Heart left ventricle (tissue), 16 donors: ENCODE measurements at regions not wholly inside any gene's neighbourhood (a gene's known extent, or its start where the extent isn't known, plus 50 kb on each side); places are given as distances from the start of the nearest gene placed in this dataset.

Source experiments
- ATAC-seq, 4 donors: fragments of 200-7000 bp; cut with Tn5 transposase; one replicate each; pipeline ENCODE4 v1.9.1; 2020 to 2022; ENCODE audit warnings: moderate library complexity in 4 of 4, mild to moderate bottlenecking in 3 of 4, moderate number of reproducible peaks in 1 of 4
- DNase-seq, 5 donors: peaks; one replicate each; pipeline ENCODE4 v3.0.0-alpha.2; 2020
- H3K27ac ChIP-seq, 12 donors: fragments of 200-600 bp; sonication (generic) in 4 of 12; one replicate each; pipeline versions ENCODE4 v1.5.0 to v1.8.0; 2016 to 2022; ENCODE audit warnings: mild to moderate bottlenecking in 2 of 12
- H3K27me3 ChIP-seq, 9 donors: fragments of 200-600 bp; sonication (generic) in 2 of 9; one replicate each; pipeline versions ENCODE4 v1.5.1 to v1.8.0; 2016 to 2022; ENCODE audit warnings: mild to moderate bottlenecking in 3 of 9
- H3K36me3 ChIP-seq, 9 donors: fragments of 200-600 bp; sonication (generic) in 2 of 9; one replicate each; pipeline versions ENCODE4 v1.5.0 to v1.8.0; 2018 to 2022; ENCODE audit warnings: mild to moderate bottlenecking in 2 of 9
- H3K4me1 ChIP-seq, 12 donors: fragments of 200-600 bp; sonication (generic) in 4 of 12; one replicate each; pipeline versions ENCODE4 v1.5.0 to v1.8.0; 2016 to 2022; ENCODE audit warnings: mild to moderate bottlenecking in 3 of 12
- H3K4me3 ChIP-seq, 12 donors: fragments of 200-600 bp; sonication (generic) in 4 of 12; one replicate each; pipeline versions ENCODE4 v1.5.0 to v1.8.0; 2017 to 2022; ENCODE audit warnings: mild to moderate bottlenecking in 9 of 12, moderate library complexity in 4 of 12
- H3K9me3 ChIP-seq, 12 donors: fragments of 200-600 bp; sonication (generic) in 4 of 12; one replicate each; pipeline versions ENCODE4 v1.5.0 to v1.8.0; 2016 to 2022; ENCODE audit warnings: mild to moderate bottlenecking in 1 of 12
- POLR2A ChIP-seq, 2 donors: fragments of 450-650 bp; IDR thresholded peaks; one replicate each; pipeline ENCODE4 v1.6.1; 2017; ENCODE audit warnings: antibody characterized with exemption in 2 of 2, mild to moderate bottlenecking in 2 of 2, moderate library complexity in 2 of 2
- WGBS, 4 donors: extraction: QIAGEN DNeasy Blood & Tissue Kit in 2 of 4; methylation state at CpG; one replicate each; pipeline versions ENCODE4 v1.1.5 to v1.1.7; 2013 to 2018; 5-methylcytosine and 5-hydroxymethylcytosine counted together
- intact Hi-C, 10 donors: fragments of 100-400 bp; cut with DNase I; formaldehyde crosslinking; loops; one replicate each; pipeline versions ENCODE4 v1.11.1 to v1.14.2; 2022
- TF ChIP-seq, protein P1 (sequence below), 12 donors: fragments of 200-600 bp; sonication (generic) in 4 of 12; IDR thresholded peaks; one replicate each; pipeline versions ENCODE4 v1.5.0 to v1.8.0; 2018 to 2022; ENCODE audit warnings: antibody characterized with exemption in 12 of 12, mild to moderate bottlenecking in 5 of 12
- donor health status: ischemic (EF 13 %, LVEDD 7.1; RV severe dilation, severe dysfunction).
- donor health status: healthy with polysubstance abuse.
- donor health status: DM: no; HTN: yes; CAD: no.
- donor health status: DM: no; HTN: no; CAD: no.
- donor health status: ischemic (EF 25% LVEDD 6.9; RV normal size, moderate dysfunction).
- donor health status: ischemic (EF 25% LVEDD 5.7; RV mildly dilated, moderate dysfunction).
- donor health status: healthy.
- donor health status: DM: yes; HTN: yes; CAD: no.
- donor health status: ischemic (EF 35%, LVEDD 5.7; RV mildly dilated, moderate dysfunction).
- donor health status: nonischemic (EF 11% LVEDD 7.7; RV severe dilation, severe dysfunction).
- donor health status: DM: yes; HTN: yes; CAD: no.
- donor health status: PGD.
- donor health status: ischemic (EF 29% LVEDD 5.4; RV normal size, mild dysfunction).
- donor health status: nonischemic (EF 23%, LVEDD 6.1; RV moderate dilation, normal function).

GRCh38 chr2:190123956-190124355 lies 61.4 kb upstream of the MSTN start:
- H3K9me3 ChIP-seq: no peaks in the 10 kb centered on the region
- peaks cover 0 to 6% (median 0%) of the 10 kb centered on the region in 12 donors for H3K4me1 ChIP-seq
- no peak for ATAC-seq
- H3K27ac ChIP-seq: no peak overlapping the region
- 85 to 91% (median 86%) methylated on average over 2 of the region's 2 CpGs for WGBS, 4 donors
- H3K4me3 ChIP-seq: no peak overlapping the region
- H3K36me3 ChIP-seq: no peaks in the 10 kb centered on the region
- DNase-seq: no peak
- TF ChIP-seq, protein P1, sequence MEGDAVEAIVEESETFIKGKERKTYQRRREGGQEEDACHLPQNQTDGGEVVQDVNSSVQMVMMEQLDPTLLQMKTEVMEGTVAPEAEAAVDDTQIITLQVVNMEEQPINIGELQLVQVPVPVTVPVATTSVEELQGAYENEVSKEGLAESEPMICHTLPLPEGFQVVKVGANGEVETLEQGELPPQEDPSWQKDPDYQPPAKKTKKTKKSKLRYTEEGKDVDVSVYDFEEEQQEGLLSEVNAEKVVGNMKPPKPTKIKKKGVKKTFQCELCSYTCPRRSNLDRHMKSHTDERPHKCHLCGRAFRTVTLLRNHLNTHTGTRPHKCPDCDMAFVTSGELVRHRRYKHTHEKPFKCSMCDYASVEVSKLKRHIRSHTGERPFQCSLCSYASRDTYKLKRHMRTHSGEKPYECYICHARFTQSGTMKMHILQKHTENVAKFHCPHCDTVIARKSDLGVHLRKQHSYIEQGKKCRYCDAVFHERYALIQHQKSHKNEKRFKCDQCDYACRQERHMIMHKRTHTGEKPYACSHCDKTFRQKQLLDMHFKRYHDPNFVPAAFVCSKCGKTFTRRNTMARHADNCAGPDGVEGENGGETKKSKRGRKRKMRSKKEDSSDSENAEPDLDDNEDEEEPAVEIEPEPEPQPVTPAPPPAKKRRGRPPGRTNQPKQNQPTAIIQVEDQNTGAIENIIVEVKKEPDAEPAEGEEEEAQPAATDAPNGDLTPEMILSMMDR (IDR thresholded peaks at IDR 0.05): no peak
- no peak for TF ChIP-seq POLR2A (IDR thresholded peaks at IDR 0.05)
- intact Hi-C loops: no loop called here
- H3K27me3 ChIP-seq: no peaks in the 10 kb centered on the region

GRCh38 chr2:190121971-190122370 lies 59.4 kb upstream of the MSTN start:
- ATAC-seq (no peak), DNase-seq (no peak)
- no peaks in the 10 kb centered on the region for H3K36me3 ChIP-seq
- 53 to 63% (median 58%) methylated on average over 1 of the region's 1 CpG for WGBS, 4 donors
- H3K9me3 ChIP-seq: no peaks in the 10 kb centered on the region
- TF ChIP-seq, protein P1 (IDR thresholded peaks at IDR 0.05): peak in 9 of 12 donors; percentile 9 to 47 (median 27)
- no peak for TF ChIP-seq POLR2A (IDR thresholded peaks at IDR 0.05)
- no peak overlapping the region for H3K27ac ChIP-seq
- no peaks in the 10 kb centered on the region for H3K27me3 ChIP-seq
- peaks cover 0 to 6% (median 0%) of the 10 kb centered on the region in 12 donors for H3K4me1 ChIP-seq
- intact Hi-C loops: no loop called here
- H3K4me3 ChIP-seq: no peak overlapping the region

DNA sequence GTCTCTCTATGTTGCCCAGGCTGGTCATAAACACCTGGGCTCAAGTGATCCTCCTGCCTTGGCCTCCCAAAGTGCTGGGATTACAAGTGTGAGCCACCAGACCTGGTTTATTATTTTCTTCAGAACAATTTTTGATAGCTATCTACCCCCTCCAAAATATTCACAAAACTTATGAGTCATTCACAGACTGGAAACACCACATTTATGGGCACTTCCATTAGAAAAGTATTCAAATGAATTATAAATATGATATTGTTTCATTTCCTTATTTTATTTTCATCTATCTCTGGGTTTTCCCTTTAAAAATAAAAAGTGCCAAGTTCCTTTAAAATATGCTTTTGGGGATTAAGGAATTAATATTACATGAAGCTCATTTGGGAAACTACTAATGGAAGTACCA lies 58.8 kb upstream of the MSTN start:
- Histone ChIP-seq H3K4me1 (peaks cover 0 to 6% (median 0%) of the 10 kb centered on the region in 12 donors), H3K4me3 (no peak overlapping the region), H3K9me3 (no peaks in the 10 kb centered on the region), H3K27ac (no peak overlapping the region), H3K36me3 (no peaks in the 10 kb centered on the region), H3K27me3 (no peaks in the 10 kb centered on the region)
- ATAC-seq (no peak), DNase-seq (no peak)
- no peak for TF ChIP-seq POLR2A (IDR thresholded peaks at IDR 0.05)
- TF ChIP-seq, protein P1 (IDR thresholded peaks at IDR 0.05): no peak
- intact Hi-C loops: no loop called here

DNA sequence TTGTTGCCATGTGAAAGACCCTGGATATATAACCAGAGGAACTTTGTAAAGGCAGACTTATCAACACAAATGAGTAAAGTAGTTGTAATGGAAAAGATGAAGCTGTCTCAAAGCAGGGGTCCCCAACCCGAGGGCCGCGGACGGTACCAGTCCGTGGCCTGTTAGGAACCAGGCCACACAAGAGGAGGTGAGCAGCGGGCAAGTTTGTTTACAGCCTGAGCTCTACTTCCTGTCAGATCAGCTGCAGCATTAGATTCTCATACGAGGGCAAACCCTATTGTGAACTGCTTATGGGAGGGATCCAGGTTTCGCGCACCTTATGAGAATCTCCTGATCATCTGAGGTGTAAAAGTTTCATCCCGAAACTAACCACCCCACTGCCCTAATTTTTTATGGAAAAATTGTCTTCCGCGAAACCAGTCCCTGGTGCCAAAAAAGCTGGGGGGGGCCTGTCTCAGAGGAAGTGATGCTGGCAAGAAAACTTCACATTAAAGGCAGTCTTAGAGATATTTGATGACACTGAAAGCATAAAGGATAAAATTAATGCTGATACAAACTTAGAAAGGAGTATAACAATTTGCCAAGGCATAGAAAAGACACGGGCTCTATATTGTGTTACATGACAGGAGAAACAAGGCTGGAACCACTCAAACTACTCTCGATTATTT lies 57.5 kb upstream of the MSTN start:
- ATAC-seq (peak in 2 of 4 donors; percentile 36 to 45), DNase-seq (peak in 1 of 5 donors; percentile 9)
- Histone ChIP-seq H3K9me3 (no peaks in the 10 kb centered on the region), H3K27ac (no peak overlapping the region), H3K4me1 (peaks cover 0 to 6% (median 0%) of the 10 kb centered on the region in 12 donors), H3K4me3 (peak overlapping the region in 7 of 12 donors; percentile 31 to 55 (median 40)), H3K36me3 (no peaks in the 10 kb centered on the region), H3K27me3 (no peaks in the 10 kb centered on the region)
- no peak for TF ChIP-seq POLR2A (IDR thresholded peaks at IDR 0.05)
- TF ChIP-seq, protein P1 (IDR thresholded peaks at IDR 0.05): no peak
- WGBS, 4 donors: 44 to 55% (median 44%) methylated on average over 14 of the region's 14 CpGs
- intact Hi-C loops: no loop called here
